ENCODE measurements at regions not wholly inside any gene's neighbourhood (a gene's known extent, or its start where the extent isn't known, plus 50 kb on each side); places are given as distances from the start of the nearest gene placed in this dataset.

GRCh38 chr4:38230121-38230801, 270.1 kb downstream of the PTTG2 start:
- no peak for FAIRE-seq
- DNase-seq (ENCODE audit: insufficient read length, low spot score), result no peak

- no peak for DNase-seq (ENCODE audit: insufficient read length, low spot score)
- FAIRE-seq, result no peak
These were observed 270.8 kb downstream of the PTTG2 start for GRCh38 chr4:38230821-38231563.

GRCh38 chr4:38231626-38232025, 271.4 kb downstream of the PTTG2 start:
- FAIRE-seq (no peak), DNase-seq (ENCODE audit: insufficient read length, low spot score) (no peak)

GRCh38 chr4:38232741-38233140, 272.5 kb downstream of the PTTG2 start:
- FAIRE-seq (no peak), DNase-seq (ENCODE audit: insufficient read length, low spot score) (no peak)

- FAIRE-seq (no peak), DNase-seq (ENCODE audit: insufficient read length, low spot score) (no peak)
These were observed 273.7 kb downstream of the PTTG2 start for GRCh38 chr4:38233727-38234480.

- FAIRE-seq (no peak), DNase-seq (ENCODE audit: insufficient read length, low spot score) (no peak)
These were observed 275.2 kb downstream of the PTTG2 start for GRCh38 chr4:38235354-38235753.

GRCh38 chr4:38236003-38236402, 275.8 kb downstream of the PTTG2 start:
- FAIRE-seq, result no peak
- DNase-seq (ENCODE audit: insufficient read length, low spot score), result no peak

GRCh38 chr4:38236503-38236902, 276.3 kb downstream of the PTTG2 start:
- no peak for DNase-seq (ENCODE audit: insufficient read length, low spot score)
- no peak for FAIRE-seq

GRCh38 chr4:38237139-38237538, 276.9 kb downstream of the PTTG2 start:
- peak; percentile 20 for DNase-seq (ENCODE audit: insufficient read length, low spot score)
- no peak for FAIRE-seq

- FAIRE-seq, result no peak
- no peak for DNase-seq (ENCODE audit: insufficient read length, low spot score)
These were observed 281.3 kb downstream of the PTTG2 start for GRCh38 chr4:38241541-38241940.

GRCh38 chr4:38242101-38242500, 281.9 kb downstream of the PTTG2 start:
- FAIRE-seq, result no peak

GRCh38 chr4:38242822-38243387, 282.7 kb downstream of the PTTG2 start:
- FAIRE-seq, result no peak
- no peak for DNase-seq (ENCODE audit: insufficient read length, low spot score)

More at GRCh38 chr4:38242101-38242500, 281.9 kb downstream of the PTTG2 start:
- no peak for DNase-seq (ENCODE audit: insufficient read length, low spot score)

GRCh38 chr4:38243388-38244053, 283.3 kb downstream of the PTTG2 start:
- peak; percentile 98 for FAIRE-seq
- no peak for DNase-seq (ENCODE audit: insufficient read length, low spot score)

GRCh38 chr4:38254825-38255224, 294.6 kb downstream of the PTTG2 start:
- FAIRE-seq, result no peak
- no peak for DNase-seq (ENCODE audit: insufficient read length, low spot score)

GRCh38 chr4:38255572-38255971, 295.4 kb downstream of the PTTG2 start:
- DNase-seq (ENCODE audit: insufficient read length, low spot score) (no peak), FAIRE-seq (no peak)

GRCh38 chr4:38266616-38267015, 306.4 kb downstream of the PTTG2 start:
- no peak for DNase-seq (ENCODE audit: insufficient read length, low spot score)

GRCh38 chr4:38268108-38268820, 308.1 kb downstream of the PTTG2 start:
- FAIRE-seq (no peak), DNase-seq (ENCODE audit: insufficient read length, low spot score) (no peak)

More at GRCh38 chr4:38266616-38267015, 306.4 kb downstream of the PTTG2 start:
- no peak for FAIRE-seq

GRCh38 chr4:38268837-38269236, 308.6 kb downstream of the PTTG2 start:
- FAIRE-seq, result no peak

GRCh38 chr4:38273407-38273806, 313.2 kb downstream of the PTTG2 start:
- DNase-seq (ENCODE audit: insufficient read length, low spot score), result no peak
- no peak for FAIRE-seq

More at GRCh38 chr4:38268837-38269236, 308.6 kb downstream of the PTTG2 start:
- no peak for DNase-seq (ENCODE audit: insufficient read length, low spot score)
